Daoy (cell line): ENCODE measurements at regions not wholly inside any gene's neighbourhood (a gene's known extent, or its start where the extent isn't known, plus 50 kb on each side); places are given as distances from the start of the nearest gene placed in this dataset.
"Not testable (repeated sequence)": the region's sequence is repeated elsewhere in the genome, so short reads cannot be mapped to it uniquely, and the experiment has no call there.

Source experiments
- DNase-seq: peaks from one replicate; pipeline ENCODE4 v3.0.0-alpha.2; 2015; ENCODE audit warnings: low read depth

GRCh38 chrX:139475432-139475831 is 55.1 kb upstream of the F9 start:
- no peak for DNase-seq

GRCh38 chrX:139461945-139462344 is 68.6 kb upstream of the F9 start:
- DNase-seq: not testable (repeated sequence)

DNA sequence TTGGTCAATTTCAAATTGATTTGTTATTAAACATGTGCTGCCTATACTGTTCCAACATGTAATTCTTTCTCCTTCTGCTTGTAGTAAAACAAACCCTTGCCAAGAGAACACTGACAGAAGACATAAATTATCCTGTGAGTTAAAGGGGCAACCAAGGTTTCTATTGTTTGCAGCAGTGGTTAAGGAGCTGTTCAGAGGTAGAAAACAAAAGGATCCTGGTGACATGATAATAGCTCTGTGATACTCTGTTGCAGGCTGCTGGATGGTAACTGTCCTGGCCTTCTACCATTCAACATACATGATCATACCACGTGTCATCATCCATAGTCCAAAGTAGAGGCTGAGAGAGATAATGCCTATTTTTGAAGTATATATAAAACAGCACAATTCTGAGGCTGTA is 75.8 kb upstream of the F9 start:
- no peak for DNase-seq

DNA sequence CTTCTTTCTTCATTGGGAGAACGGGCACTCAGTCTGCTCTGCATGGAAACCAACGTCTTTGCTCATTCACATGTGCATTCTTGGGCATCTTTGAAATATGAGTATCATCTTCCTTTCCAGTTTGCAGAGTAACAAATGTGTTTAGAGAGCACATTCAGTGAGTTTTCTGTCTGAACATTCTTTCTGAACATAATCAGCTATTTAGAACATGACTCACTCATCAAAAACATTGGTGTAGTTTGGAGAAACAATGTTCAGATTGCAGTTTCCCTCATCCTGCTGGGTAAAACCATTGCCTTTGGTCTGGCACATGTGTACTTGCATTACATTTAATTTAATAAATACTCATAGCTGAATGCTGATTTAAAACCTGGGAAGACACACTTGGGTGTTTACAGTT is 81.5 kb upstream of the F9 start:
- DNase-seq: peak; percentile 2

DNA sequence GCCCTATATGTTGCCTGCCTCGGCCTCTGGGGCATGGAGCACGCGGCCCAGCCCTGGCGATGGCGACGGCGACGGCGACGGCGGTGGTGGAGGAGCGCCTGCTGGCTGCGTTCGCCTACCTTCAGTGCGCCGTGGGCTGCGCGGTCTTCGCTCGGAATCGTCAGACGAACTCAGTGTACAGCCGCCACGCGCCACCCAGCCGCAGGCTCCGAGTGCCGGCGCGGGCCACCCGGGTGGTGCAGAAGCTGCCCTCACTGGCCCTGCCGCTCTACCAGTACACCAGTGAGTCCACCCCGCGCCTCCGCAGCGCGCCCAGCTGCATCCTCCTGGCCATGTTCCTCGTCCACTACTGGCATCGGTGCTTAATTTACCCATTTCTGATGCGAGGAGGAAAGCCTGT is 83.7 kb upstream of the F9 start:
- no peak for DNase-seq

GRCh38 chrX:139429913-139430312 is 100.6 kb upstream of the F9 start:
- peak; percentile 2 for DNase-seq

DNA sequence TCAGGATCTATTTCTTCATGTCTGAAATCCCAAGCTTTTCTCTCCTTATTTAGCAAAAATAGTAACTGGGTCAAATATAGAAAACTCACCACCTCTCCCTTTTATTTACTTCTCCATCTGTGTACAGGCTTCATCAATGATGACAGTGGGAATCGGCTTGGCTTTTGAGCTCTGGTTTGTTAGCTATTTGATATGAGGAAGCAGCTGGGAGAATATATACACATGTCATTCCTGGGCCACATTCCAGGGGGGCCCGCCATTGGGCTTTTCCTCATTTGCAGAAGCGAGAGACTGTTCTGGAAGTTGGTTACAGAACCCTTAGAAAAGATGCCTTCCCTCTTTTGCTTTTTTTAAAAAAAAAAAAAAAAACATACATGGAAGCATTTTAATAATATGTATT is 107.4 kb upstream of the F9 start:
- DNase-seq: no peak

DNA sequence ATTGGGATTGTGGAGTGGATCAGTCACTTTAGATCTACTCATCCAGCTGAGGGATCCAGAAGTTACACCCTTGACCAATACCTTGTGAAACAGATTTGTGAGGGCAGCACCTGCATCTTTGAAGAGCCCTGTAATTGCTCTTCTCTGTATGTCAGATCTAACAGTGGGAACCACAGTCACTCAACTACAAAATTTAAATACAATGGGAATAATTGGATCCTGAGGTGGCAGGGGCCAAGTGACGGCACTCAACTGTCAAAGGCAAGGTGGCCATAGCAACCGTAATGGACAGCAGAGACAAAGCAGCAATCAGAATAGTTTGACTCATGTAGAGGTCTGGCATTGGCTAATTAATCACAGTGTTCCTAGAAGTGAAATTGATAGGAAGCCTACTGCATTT is 132.3 kb upstream of the F9 start:
- DNase-seq: not testable (repeated sequence)

DNA sequence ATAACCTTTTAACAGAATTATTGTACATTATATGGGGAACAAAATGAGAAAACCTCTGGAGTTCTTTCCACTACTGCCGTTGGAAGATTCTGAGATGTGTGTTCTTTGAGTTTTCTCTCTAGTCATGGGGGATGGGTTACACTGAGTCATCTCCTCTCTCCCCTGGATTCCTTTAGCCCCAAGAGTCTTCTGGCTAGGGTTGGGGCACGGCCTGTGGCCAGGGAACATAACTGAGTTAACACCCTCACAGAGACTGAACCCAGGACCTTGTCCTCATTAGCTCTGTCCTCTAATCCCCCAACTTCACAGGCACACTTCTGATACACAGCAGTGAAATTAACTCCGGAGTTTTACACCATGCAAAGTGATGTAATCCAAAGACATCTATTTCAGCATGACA is 142.3 kb upstream of the F9 start:
- peak; percentile 4 for DNase-seq

- DNase-seq: no peak
Measured at GRCh38 chrX:139382529-139382928, 148.0 kb upstream of the F9 start.

- not testable (repeated sequence) for DNase-seq
Measured at GRCh38 chrX:139376547-139376946, 154.0 kb upstream of the F9 start.

DNA sequence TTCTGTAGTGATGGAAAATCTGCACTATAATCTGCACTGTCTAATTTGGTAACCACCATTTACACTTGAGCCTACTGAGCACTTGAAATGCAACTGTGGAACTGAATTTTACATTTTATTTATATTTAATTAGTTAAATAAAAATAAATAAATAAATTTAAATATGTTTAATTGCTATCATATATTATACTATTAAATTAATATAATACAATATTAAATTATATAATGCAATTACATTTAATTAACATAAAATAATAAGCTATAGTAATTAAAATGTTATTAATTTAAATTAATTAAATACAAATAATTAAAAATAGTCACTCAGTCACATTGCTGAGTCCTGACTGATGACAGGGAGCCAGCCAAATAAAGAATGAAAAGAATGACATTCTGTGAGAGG is 170.2 kb upstream of the F9 start:
- DNase-seq: no peak

GRCh38 chrX:139342594-139342991 is 187.9 kb upstream of the F9 start:
- not testable (repeated sequence) for DNase-seq

DNA sequence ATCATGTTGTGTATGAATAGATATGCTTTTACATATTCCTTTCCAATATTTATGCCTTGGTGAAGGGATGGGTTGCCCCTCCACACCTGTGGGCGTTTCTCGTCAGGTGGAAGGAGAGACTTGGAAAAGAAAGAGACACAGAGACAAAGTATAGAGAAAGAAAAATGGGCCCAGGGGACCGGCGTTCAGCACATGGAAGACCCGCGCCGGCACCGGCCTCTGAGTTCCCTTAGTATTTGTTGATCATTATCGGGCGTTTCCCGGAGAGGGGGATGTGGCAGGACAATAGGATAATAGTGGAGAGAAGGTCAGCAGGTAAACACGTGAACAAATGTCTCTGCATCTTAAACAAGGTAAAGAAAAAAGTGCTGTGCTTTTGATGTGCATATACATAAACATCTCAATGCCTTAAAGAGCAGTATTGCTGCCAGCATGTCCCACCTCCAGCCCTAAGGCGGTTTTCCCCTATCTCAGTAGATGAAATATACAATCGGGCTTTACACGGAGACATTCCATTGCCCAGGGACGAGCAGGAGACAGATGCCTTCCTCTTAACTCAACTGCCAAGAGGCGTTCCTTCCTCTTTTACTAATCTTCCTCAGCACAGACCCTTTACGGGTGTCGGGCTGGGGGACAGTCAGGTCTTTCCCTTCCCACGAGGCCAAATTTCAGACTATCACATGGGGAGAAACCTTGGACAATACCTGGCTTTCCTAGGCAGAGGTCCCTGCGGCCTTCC is 188.5 kb upstream of the F9 start:
- DNase-seq: not testable (repeated sequence)

DNA sequence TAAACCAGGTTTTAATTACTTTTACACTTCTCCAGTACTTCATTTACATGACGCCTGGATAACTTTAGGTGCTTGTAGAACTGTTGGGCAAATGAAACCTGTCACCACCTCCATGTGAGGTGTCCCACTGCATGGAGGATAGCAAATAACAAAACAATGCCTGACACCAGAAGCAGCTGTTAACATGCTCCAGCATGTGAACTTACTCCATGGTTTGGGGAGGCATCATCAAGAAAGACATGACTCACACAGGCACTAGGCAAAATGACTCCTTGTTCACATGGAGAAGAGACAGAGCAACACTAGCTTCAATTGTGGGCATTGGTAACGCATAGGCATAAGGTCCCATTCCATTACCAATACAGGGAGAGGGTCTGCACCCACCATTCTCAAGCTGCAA is 198.1 kb upstream of the F9 start:
- peak; percentile 0 for DNase-seq

GRCh38 chrX:139327355-139327754 is 203.2 kb upstream of the F9 start:
- DNase-seq: no peak

DNA sequence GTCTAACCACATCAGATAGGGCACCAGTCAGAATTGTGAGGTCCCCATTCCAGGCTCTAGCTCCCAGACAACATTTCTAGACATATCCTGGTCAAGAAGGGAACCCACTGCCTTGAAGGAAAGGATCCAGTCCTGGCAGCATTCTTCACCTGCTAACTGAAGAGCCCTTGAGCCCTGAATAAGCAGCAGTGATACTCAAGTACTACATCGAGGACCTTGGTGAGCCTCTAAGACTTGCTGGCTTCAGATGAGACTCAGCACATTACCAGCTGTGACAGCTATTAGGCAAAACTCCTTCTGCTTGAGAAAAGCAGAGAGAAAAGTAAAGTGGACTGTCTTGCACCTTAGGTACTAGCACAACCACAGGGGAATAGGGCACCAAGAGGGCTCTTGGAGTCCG is 205.8 kb upstream of the F9 start:
- DNase-seq: no peak

DNA sequence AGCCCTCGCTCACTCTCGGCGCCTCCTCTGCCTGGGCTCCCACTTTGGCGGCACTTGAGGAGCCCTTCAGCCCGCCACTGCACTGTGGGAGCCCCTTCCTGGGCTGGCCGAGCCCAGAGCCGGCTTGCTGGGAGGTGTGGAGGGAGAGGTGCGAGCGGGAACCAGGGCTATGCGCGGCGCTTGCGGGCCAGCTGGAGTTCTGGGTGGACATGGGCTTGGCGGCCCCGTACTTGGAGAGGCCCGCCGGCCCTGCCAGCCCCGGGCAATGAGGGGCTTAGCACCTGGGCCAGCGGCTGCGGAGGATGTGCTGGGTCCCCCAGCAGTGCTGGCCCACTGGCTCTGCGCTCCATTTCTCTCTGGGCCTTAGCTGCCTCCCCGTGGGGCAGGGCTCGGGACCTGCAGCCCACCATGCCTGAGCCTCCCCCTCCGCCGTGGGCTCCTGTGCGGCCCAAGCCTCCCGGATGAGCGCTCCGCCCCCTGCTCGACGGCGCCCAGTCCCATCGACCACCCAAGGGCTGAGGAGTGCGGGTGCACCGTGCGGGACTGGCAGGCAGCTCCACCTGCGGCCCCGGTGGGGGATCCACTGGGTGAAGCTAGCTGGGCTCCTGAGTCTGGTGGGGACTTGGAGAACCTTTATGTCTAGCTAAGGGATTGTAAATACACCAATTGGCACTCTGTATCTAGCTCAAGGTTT is 209.7 kb upstream of the F9 start:
- not testable (repeated sequence) for DNase-seq

GRCh38 chrX:139306675-139307074 is 223.9 kb upstream of the F9 start:
- DNase-seq: not testable (repeated sequence)

DNA sequence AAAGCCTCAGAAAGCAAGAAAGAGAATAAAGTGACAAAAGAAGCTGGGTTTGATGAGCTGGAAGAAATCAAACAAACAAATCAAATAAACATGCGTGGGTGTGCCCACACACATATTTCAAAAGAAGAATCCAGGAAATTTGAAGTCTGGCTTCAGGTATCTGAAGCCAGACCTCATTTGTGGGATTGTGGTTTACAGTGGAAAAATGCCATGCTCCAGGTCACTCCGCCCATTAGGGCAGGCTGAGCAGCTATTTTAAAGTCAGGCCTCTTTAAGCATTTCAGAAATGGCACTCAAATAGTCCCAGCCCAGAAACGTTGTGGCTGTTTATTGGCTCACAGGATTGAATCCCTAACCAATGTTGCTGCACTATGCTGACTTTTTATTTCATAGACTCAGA is 226.1 kb upstream of the F9 start:
- DNase-seq: peak; percentile 4

- no peak for DNase-seq
Measured at GRCh38 chrX:139299309-139299708, 231.2 kb upstream of the F9 start.

GRCh38 chrX:139298437-139298836 is 232.1 kb upstream of the F9 start:
- DNase-seq: no peak

DNA sequence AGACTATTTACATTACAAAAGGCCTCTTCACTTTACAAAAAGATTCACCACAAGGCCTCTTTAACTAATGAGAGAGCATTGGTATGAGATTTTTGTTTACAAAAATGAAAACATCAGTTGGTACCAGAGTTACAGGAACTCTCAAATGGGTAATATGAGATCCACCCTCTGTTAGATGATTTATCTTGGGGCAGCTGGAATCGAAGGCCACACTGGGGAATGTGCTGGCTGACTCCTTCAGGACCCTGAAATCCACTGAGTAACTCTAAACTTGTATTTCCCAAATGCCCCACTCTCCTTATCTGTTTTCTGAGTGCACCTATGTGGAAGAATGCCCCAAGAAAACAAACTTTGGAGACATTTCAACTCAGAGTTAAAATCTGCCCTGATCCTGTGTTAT is 232.9 kb upstream of the F9 start:
- no peak for DNase-seq

DNA sequence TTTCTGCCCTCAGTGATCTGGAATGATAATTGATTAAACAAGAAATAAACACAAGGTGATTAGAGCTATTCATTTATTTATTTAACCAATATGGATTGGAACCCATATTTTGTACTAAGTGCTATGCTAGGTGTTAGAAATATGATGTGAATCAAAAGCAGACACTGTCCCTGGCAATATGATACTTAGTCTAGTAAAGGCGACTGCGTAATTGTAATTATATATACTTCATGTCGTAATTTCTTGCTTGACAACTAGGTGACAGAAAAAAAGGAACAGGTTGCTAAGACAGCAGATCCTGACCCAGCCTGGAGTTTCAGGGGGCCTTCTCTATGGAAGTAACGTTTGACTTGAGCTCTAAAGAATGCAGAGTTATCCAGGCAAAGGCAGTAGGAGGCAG is 236.5 kb upstream of the F9 start:
- DNase-seq: no peak
